ENCODE measurements at regions not wholly inside any gene's neighbourhood (a gene's known extent, or its start where the extent isn't known, plus 50 kb on each side); places are given as distances from the start of the nearest gene placed in this dataset.

DNA sequence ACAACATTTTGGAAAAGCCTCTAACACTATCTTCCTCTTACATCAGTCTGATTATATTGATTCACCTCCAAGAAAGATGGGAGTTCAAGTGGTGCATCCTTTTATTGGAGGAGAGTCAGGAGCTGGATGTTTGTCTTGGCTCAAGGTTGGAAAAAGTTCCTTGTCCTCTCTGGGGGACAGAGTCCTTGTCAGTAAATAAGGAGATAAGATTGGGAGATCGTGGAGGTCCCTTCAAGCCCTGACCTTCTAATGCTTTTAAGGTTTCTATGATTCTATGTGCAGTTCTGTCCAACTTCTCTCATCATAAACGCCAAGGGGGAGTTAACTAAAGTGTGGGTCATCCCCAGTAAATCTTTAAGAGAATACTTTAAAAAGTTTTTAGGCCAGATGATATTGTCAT is 60.9 kb upstream of the CCBE1 start:
- DNase-seq (ENCODE audit: low read depth): no peak

DNA sequence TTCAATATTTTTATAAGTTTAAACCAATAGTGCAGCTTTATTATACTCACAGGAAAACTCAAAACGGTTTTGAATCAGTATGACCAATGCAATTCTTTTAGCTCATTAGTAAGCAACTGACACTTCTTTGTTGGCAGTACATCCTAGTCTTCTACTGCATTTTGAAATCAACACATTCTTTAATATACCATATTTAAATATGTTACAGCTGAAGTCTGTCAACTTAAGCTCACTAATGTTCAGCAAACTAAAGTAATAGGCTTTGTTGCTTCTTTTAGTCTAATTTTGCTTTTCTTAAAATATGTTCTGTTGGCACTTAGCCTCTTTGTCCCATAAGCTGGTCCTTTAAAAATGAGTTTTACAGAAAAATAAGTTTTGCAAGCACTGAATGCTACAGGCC is 55.4 kb upstream of the CCBE1 start:
- no peak for DNase-seq (ENCODE audit: low read depth)

DNA sequence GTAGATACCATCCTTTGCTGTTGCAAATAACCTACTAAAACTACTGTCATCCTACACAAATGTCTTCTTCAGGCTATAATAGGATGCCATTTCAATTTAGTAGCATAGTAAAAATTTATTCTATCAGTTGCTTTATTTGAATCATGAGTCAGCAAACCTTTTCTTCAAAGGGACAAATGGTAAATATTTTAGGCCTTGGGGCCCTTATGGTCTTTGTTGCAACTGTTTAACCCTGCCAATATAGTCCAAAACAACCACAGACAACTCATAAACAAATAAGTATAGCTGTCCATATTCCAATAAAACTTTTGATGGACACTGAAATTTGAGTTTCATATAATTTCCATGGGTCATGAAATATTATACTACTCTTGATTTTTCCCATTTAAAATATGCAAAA is 54.0 kb upstream of the CCBE1 start:
- DNase-seq (ENCODE audit: low read depth): no peak

DNA sequence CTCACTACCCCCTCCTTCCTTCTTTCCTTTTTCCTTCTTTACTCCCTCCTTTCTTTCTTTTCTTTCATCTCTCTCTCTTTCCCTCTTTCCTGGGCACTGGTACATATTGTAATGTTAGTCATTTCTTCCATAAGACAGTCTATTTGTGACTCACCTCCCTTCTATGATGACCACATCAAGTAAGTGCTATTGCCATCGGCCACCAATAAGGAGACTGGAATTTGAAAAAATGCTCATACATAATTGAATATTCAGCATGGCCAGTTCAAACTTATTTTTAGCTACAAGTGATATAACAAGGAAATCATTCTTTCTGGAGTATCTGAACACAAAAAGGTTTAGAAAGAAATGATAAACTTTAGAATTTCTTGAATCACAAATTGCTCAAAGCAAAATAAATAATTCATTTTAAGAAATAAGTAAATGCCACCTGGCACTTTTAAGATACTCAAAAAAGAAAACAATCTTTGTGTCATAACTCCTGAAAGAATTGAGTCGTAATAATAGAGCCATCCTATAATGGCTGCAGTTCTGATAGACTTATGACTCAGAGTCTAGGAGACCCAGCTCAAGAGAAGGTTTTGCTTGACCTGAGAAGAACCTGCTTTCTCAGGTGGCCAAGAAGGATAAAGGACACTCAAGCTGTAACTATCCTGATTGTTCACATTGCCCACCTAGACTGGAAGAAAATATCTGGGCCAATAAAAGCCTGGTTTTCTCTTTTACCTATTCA is 51.6 kb upstream of the CCBE1 start:
- DNase-seq (ENCODE audit: low read depth): no peak
